Lower leg skin (tissue), 4 donors: ENCODE measurements at regions not wholly inside any gene's neighbourhood (a gene's known extent, or its start where the extent isn't known, plus 50 kb on each side); places are given as distances from the start of the nearest gene placed in this dataset.
"Not testable (repeated sequence)": the region's sequence is repeated elsewhere in the genome, so short reads cannot be mapped to it uniquely, and the experiment has no call there.

Source experiments
- DNase-seq, 2 donors: peaks; one replicate each; pipeline ENCODE4 v3.0.0-alpha.2; 2019; ENCODE audit warnings: low spot score in 2 of 2
- H3K4me3 ChIP-seq: fragments of 200-600 bp; sonication (generic); 2 replicates; pipeline ENCODE4 v1.5.1; 2017; ENCODE audit warnings: mild to moderate bottlenecking, low read depth; ENCODE audit not compliant: poor library complexity, severe bottlenecking
- POLR2A ChIP-seq, 2 donors: fragments of 450-650 bp; IDR thresholded peaks; one replicate each; pipeline ENCODE4 v1.6.1; 2016 to 2017; ENCODE audit warnings: antibody characterized with exemption in 2 of 2, mild to moderate bottlenecking in 1 of 2, moderate library complexity in 1 of 2
- WGBS, 2 donors: methylation state at CpG; one replicate each; pipeline ENCODE4 v1.1.5; 2018; 5-methylcytosine and 5-hydroxymethylcytosine counted together
- intact Hi-C: fragments of 100-400 bp; cut with DNase I; formaldehyde crosslinking; loops from one replicate; pipeline ENCODE4 v1.15.0; 2023; ENCODE audit warnings: low total_unique reads
- TF ChIP-seq, protein P1 (sequence below), 3 donors: fragments of 450-650 bp; IDR thresholded peaks; one replicate each; pipeline ENCODE4 v1.5.1; 2016; ENCODE audit warnings: antibody characterized with exemption in 3 of 3, mild to moderate bottlenecking in 3 of 3, moderate library complexity in 2 of 3

DNA sequence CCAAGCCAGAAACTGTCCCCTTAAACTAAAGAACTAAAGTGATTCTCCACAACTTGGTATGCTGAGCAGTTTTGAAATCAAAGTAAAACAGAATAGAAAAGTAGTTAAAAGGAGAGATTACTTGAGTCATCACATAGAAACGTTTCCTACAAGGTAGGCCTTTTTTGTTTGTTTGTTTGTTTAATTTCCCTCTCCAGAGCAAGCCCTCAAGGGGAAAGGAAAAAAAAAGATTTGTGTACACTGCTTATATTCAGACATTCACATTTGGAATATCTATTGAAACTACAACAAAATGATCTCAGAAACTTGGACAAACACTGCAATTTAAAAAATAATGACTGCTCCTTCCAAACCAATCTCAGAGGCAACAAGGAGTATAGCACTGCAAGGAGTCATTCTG is 304.7 kb upstream of the NREP start:
- intact Hi-C loops = no loop called here
- no peak overlapping the region for H3K4me3 ChIP-seq
- DNase-seq = no peak
- no peak for TF ChIP-seq POLR2A (IDR thresholded peaks at IDR 0.05)
- TF ChIP-seq, protein P1, sequence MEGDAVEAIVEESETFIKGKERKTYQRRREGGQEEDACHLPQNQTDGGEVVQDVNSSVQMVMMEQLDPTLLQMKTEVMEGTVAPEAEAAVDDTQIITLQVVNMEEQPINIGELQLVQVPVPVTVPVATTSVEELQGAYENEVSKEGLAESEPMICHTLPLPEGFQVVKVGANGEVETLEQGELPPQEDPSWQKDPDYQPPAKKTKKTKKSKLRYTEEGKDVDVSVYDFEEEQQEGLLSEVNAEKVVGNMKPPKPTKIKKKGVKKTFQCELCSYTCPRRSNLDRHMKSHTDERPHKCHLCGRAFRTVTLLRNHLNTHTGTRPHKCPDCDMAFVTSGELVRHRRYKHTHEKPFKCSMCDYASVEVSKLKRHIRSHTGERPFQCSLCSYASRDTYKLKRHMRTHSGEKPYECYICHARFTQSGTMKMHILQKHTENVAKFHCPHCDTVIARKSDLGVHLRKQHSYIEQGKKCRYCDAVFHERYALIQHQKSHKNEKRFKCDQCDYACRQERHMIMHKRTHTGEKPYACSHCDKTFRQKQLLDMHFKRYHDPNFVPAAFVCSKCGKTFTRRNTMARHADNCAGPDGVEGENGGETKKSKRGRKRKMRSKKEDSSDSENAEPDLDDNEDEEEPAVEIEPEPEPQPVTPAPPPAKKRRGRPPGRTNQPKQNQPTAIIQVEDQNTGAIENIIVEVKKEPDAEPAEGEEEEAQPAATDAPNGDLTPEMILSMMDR (IDR thresholded peaks at IDR 0.05) = no peak
- 13 to 29% methylated on average over 1 of the region's 1 CpG for WGBS, 2 donors

DNA sequence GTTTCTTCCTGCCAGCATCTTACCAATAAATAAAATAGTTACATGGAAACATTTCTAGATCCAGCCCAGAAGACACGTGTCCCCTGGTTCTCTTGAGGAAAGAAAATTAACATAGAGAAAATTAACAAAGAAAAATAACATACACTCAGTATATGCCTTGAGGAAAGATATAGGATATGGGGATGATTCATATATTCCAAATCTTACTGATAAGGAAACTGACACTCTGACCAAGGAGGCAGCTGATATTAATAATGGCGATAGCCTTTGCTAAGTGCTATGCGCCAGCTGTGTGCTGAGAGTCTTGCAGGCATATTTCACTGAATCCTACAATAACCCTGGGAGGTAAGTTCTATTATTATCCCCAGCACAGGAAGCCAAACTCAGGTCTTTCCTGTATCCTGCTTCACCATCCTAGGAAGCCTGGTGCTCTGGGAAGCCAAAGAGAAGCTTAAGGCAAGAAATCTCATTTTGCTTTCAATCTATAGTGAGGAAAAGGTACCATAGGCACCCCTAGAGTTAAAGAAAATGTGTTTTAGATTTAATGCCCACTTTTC is 302.7 kb upstream of the NREP start:
- no peak for DNase-seq
- no peak for TF ChIP-seq POLR2A (IDR thresholded peaks at IDR 0.05)
- TF ChIP-seq, protein P1 (IDR thresholded peaks at IDR 0.05) = no peak
- H3K4me3 ChIP-seq = no peak overlapping the region
- intact Hi-C loops = no loop called here
- 58 to 66% methylated on average over 3 of the region's 3 CpGs for WGBS, 2 donors

DNA sequence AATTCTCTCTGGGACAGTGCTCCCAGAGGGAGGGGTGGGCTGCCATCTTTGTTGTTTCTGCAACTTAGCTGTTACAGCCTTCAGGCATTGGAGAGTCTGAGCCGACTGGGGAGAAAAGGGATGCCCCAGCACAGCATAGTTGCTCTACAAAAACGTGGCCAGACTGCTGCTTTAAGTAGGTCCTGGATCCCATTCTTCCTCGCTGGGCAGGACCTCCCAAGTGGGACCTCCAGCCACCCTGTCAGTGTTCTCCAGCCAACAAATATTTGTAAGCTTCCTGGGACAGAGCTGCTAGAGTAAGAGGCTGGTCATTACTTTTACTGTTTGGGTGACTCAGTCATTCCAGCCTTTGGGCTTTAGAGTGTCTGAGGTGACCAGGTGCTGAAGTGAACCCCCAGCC is 292.7 kb upstream of the NREP start:
- DNase-seq = peak in 1 of 2 donors; percentile 61
- H3K4me3 ChIP-seq = no peak overlapping the region
- intact Hi-C loops = no loop called here
- TF ChIP-seq POLR2A (IDR thresholded peaks at IDR 0.05) = no peak
- TF ChIP-seq, protein P1 (IDR thresholded peaks at IDR 0.05) = no peak
- WGBS, 2 donors = 64 to 72% methylated on average over 3 of the region's 3 CpGs

DNA sequence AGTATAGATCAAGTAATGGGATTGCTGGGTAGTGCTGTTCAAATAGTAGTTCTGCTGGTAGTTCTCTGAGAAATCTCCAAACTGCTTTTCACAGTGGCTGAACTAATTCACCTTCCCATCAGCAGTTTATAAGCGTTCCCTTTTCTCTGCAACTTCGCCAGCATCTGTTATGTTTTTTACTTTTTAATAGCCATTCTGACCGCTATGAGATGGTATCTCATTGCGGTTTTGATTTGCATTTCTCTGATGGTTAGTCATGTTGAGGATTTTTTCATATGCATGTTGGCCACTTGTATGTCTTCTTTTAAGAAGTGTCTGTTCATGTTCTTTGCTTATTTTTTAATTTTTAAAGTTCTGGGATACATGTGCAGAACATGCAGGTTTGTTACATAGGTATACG is 279.2 kb upstream of the NREP start:
- intact Hi-C loops = no loop called here

DNA sequence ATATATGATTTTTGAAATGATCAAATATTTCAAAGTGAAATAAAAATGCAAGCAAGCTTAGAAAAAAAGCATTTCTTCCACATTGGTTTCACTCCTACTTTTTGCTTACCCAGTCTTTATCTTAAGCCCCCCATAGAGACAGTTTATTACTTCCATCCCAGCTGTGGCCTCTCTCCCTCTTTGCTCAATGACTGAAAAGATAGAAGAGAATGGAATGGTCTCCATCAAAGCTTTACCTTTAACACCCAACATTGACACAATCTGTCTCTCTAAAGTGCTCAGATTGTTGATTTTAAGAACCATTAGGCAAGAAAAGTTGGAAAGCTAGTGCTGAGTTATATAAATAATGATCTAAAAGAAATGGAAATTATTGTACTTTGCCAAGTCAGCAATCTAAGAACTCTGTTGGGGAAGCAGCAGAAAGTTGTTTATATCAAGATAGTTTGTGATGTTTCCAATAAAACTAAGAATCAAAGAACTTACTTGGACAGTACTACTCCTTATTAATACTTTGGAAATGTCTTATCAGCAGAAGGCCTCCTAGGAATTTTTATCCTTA is 277.5 kb upstream of the NREP start:
- DNase-seq = no peak
- intact Hi-C loops = no loop called here
- H3K4me3 ChIP-seq = no peak overlapping the region
- no peak for TF ChIP-seq POLR2A (IDR thresholded peaks at IDR 0.05)
- TF ChIP-seq, protein P1 (IDR thresholded peaks at IDR 0.05) = no peak

More for the DNA sequence above, 279.2 kb upstream of the NREP start:
- 86 to 89% methylated on average over 5 of the region's 5 CpGs for whole genome bisulfite sequencing, 2 donors
- TF ChIP-seq, protein P1 (IDR thresholded peaks at IDR 0.05) = no peak
- no peak for TF ChIP-seq POLR2A (IDR thresholded peaks at IDR 0.05)
- H3K4me3 ChIP-seq = no peak overlapping the region
- no peak for DNase-seq

DNA sequence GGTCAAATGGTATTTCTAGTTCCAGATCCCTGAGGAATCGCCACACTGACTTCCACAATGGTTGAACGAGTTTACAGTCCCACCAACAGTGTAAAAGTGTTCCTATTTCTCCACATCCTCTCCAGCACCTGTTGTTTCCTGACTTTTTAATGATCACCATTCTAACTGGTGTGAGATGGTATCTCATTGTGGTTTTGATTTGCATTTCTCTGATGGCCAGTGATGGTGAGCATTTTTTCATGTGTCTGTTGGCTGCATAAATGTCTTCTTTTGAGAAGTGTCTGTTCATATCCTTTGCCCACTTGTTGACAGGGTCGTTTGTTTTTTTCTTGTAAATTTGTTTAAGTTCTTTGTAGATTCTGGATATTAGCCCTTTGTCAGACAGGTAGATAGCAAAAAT is 269.9 kb upstream of the NREP start:
- 83% methylated on average over 3 of the region's 3 CpGs for WGBS, 2 donors

More for the DNA sequence above, 269.9 kb upstream of the NREP start:
- intact Hi-C loops, DNase-seq, H3K4me3 ChIP-seq: not testable (repeated sequence)
